GM23338 (cell line): ENCODE measurements at regions not wholly inside any gene's neighbourhood (a gene's known extent, or its start where the extent isn't known, plus 50 kb on each side); places are given as distances from the start of the nearest gene placed in this dataset.

Experiments
- CREB1 ChIP-seq: fragments of 250-450 bp; sonication (Bioruptor Pico); IDR thresholded peaks from 2 replicates; pipeline ENCODE4 v1.5.0; 2020; ENCODE audit warnings: low read depth, mild to moderate bottlenecking, moderate library complexity
- EZH2 ChIP-seq: fragments of 200-600 bp; sonication (generic); IDR thresholded peaks from one replicate; pipeline ENCODE4 v1.8.0; 2017; ENCODE audit warnings: antibody characterized with exemption, mild to moderate bottlenecking, low read depth; ENCODE audit not compliant: unreplicated experiment
- EZH2phosphoT487 ChIP-seq: fragments of 200-600 bp; sonication (generic); IDR thresholded peaks from one replicate; pipeline ENCODE4 v1.8.1; 2018; ENCODE audit warnings: antibody characterized with exemption; ENCODE audit not compliant: unreplicated experiment
- JUNB ChIP-seq: IDR thresholded peaks from one replicate; pipeline ENCODE4 v1.6.1; 2016; ENCODE audit warnings: antibody characterized with exemption; ENCODE audit not compliant: unreplicated experiment
- POLR2AphosphoS5 ChIP-seq: IDR thresholded peaks from 2 replicates; pipeline ENCODE4 v1.6.1; 2016; ENCODE audit warnings: antibody characterized with exemption, low read depth
- REST ChIP-seq: IDR thresholded peaks from one replicate; pipeline ENCODE4 v1.6.1; 2018; ENCODE audit warnings: antibody characterized with exemption; ENCODE audit not compliant: unreplicated experiment
- STAT1 ChIP-seq: IDR thresholded peaks from one replicate; pipeline ENCODE4 v1.6.1; 2016; ENCODE audit warnings: antibody characterized with exemption; ENCODE audit not compliant: unreplicated experiment
- ZNF114 ChIP-seq: fragments of 250-450 bp; sonication (Bioruptor Pico); IDR thresholded peaks from 2 replicates; pipeline ENCODE4 v1.5.0; 2020; ENCODE audit warnings: mild to moderate bottlenecking, moderate library complexity
- ZNF331 ChIP-seq: fragments of 250-450 bp; sonication (Bioruptor Pico); IDR thresholded peaks from 2 replicates; pipeline ENCODE4 v1.5.0; 2020; ENCODE audit warnings: low read depth, mild to moderate bottlenecking, moderate library complexity
- ZNF462 ChIP-seq: fragments of 250-450 bp; sonication (Bioruptor Pico); IDR thresholded peaks from 2 replicates; pipeline ENCODE4 v1.5.0; 2020; ENCODE audit warnings: mild to moderate bottlenecking, moderate library complexity

- no peak for TF ChIP-seq ZNF462 (CRISPR knock-in tag)
- TF ChIP-seq JUNB, result no peak
- no peak for TF ChIP-seq EZH2phosphoT487
- TF ChIP-seq CREB1, result no peak
- no peak for TF ChIP-seq ZNF114 (CRISPR knock-in tag)
- no peak for TF ChIP-seq POLR2AphosphoS5
- TF ChIP-seq ZNF331 (CRISPR knock-in tag), result no peak
- TF ChIP-seq STAT1, result no peak
- TF ChIP-seq REST, result no peak
- no peak for TF ChIP-seq EZH2
Measured at GRCh38 chr1:218783131-218783530, 390.5 kb upstream of the LYPLAL1 start (continued).
